Upper lobe of left lung (tissue), 4 donors: ENCODE measurements at regions not wholly inside any gene's neighbourhood (a gene's known extent, or its start where the extent isn't known, plus 50 kb on each side); places are given as distances from the start of the nearest gene placed in this dataset.

ENCODE experiments used
- CTCF ChIP-seq, 6 experiments: fragments of 450-650 bp in 4 of 6; fragments of 200-600 bp in 2 of 6; sonication (generic) in 2 of 6; IDR thresholded peaks; one replicate each; pipeline ENCODE4 v1.5.1; 2016 to 2019; ENCODE audit warnings: antibody characterized with exemption in 6 of 6
- POLR2A ChIP-seq, 4 donors: fragments of 450-650 bp; IDR thresholded peaks; one replicate each; pipeline ENCODE4 v1.5.1; 2016 to 2017; ENCODE audit warnings: antibody characterized with exemption in 4 of 4, mild to moderate bottlenecking in 2 of 4

- TF ChIP-seq CTCF (IDR thresholded peaks at IDR 0.05) (no peak), POLR2A (IDR thresholded peaks at IDR 0.05) (no peak)
Observed at GRCh38 chr2:144988591-144988990, 468.7 kb upstream of the ZEB2 start.
